Activated CD8-positive, alpha-beta T cell treated with anti-CD3 and anti-CD28 coated beads for 36 hours (primary cell): ENCODE measurements at regions not wholly inside any gene's neighbourhood (a gene's known extent, or its start where the extent isn't known, plus 50 kb on each side); places are given as distances from the start of the nearest gene placed in this dataset.

Experiments
- ATAC-seq: fragments of 200-7000 bp; cut with Tn5 transposase; one replicate; pipeline ENCODE4 v1.10.0; 2021; ENCODE audit warnings: mild to moderate bottlenecking, moderate library complexity
- CTCF ChIA-PET: fragments of 350-600 bp; sonication (Branson Sonifier 250); formaldehyde crosslinking; loops from one replicate; lab custom pipeline; 2021; ENCODE audit warnings: antibody characterized with exemption; lab: Charles Lee
- POLR2A ChIA-PET: fragments of 350-600 bp; sonication (Branson Sonifier 250); formaldehyde crosslinking; loops from one replicate; lab custom pipeline; 2021; ENCODE audit warnings: antibody characterized with exemption; lab: Charles Lee
- DNase-seq: peaks from one replicate; pipeline ENCODE4 v3.0.0-alpha.2; 2020
- H3K27ac Mint-ChIP-seq: one replicate; pipeline ENCODE4 v1.8.0; 2021; ENCODE audit warnings: mild to moderate bottlenecking, mixed read lengths
- H3K27me3 Mint-ChIP-seq: one replicate; pipeline ENCODE4 v1.8.0; 2021; ENCODE audit warnings: mixed read lengths
- H3K36me3 Mint-ChIP-seq: one replicate; pipeline ENCODE4 v1.8.0; 2021; ENCODE audit warnings: low read depth, mixed read lengths
- H3K4me1 Mint-ChIP-seq: one replicate; pipeline ENCODE4 v1.8.0; 2021; ENCODE audit warnings: low read depth, mixed read lengths
- H3K4me3 Mint-ChIP-seq: one replicate; pipeline ENCODE4 v1.8.0; 2021; ENCODE audit warnings: mild to moderate bottlenecking, moderate library complexity, mixed read lengths
- H3K9me3 Mint-ChIP-seq: one replicate; pipeline ENCODE4 v1.8.0; 2021; ENCODE audit warnings: mixed read lengths
- intact Hi-C: fragments of 100-400 bp; cut with micrococcal nuclease; formaldehyde crosslinking; loops from one replicate; pipeline ENCODE4 v1.10.0; 2022
- TF ChIP-seq, protein P1 (sequence below): fragments of 200-600 bp; IDR thresholded peaks from one replicate; pipeline ENCODE4 v1.8.0; 2022; ENCODE audit warnings: antibody characterized with exemption, mild to moderate bottlenecking

DNA sequence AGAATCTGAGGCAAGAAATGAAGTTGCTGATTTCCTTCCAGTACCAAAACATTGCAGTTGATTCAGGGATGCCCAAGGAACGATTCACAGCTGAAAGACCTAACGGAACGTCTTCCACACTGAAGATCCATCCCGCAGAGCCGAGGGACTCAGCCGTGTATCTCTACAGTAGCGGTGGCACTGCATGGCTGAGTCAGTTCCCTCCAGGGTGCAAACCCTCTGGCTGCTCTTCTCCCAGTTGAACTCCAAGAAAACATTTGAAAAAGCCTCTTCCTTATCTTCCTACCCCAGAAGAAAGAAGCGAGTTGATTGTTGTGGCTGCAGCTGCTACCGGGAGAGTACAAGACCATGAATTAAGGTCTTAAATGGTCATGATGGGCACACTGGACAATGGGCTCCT, 147.1 kb upstream of the PRSS1 start:
- CTCF ChIA-PET, result no interaction called here
- POLR2A ChIA-PET, result no interaction called here
- H3K4me1 Mint-ChIP-seq, result peaks cover 4% of the 10 kb centered on the region
- TF ChIP-seq, protein P1, sequence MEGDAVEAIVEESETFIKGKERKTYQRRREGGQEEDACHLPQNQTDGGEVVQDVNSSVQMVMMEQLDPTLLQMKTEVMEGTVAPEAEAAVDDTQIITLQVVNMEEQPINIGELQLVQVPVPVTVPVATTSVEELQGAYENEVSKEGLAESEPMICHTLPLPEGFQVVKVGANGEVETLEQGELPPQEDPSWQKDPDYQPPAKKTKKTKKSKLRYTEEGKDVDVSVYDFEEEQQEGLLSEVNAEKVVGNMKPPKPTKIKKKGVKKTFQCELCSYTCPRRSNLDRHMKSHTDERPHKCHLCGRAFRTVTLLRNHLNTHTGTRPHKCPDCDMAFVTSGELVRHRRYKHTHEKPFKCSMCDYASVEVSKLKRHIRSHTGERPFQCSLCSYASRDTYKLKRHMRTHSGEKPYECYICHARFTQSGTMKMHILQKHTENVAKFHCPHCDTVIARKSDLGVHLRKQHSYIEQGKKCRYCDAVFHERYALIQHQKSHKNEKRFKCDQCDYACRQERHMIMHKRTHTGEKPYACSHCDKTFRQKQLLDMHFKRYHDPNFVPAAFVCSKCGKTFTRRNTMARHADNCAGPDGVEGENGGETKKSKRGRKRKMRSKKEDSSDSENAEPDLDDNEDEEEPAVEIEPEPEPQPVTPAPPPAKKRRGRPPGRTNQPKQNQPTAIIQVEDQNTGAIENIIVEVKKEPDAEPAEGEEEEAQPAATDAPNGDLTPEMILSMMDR, result no peak
- peaks cover 3% of the 10 kb centered on the region for H3K27me3 Mint-ChIP-seq
- ATAC-seq (no peak), DNase-seq (no peak)
- H3K27ac Mint-ChIP-seq, result no peak overlapping the region
- intact Hi-C loops, result no loop called here
- H3K36me3 Mint-ChIP-seq, result no peaks in the 10 kb centered on the region
- H3K4me3 Mint-ChIP-seq, result no peak overlapping the region
- no peaks in the 10 kb centered on the region for H3K9me3 Mint-ChIP-seq

- H3K4me3 Mint-ChIP-seq, result no peak overlapping the region
- ATAC-seq, result no peak
- intact Hi-C loops, result no loop called here
- ChIA-PET CTCF (interaction anchor here (1.4 to 1.8 kb wide), 2 partner anchors 11 to 64 kb away, joined by 4 to 6 read pairs; no protein-coding TSS in a partner anchor), POLR2A (no interaction called here)
- peaks cover 3% of the 10 kb centered on the region for H3K27me3 Mint-ChIP-seq
- H3K36me3 Mint-ChIP-seq, result no peaks in the 10 kb centered on the region
- TF ChIP-seq, protein P1, result no peak
- H3K9me3 Mint-ChIP-seq, result no peaks in the 10 kb centered on the region
- H3K27ac Mint-ChIP-seq, result no peak overlapping the region
- no peak for DNase-seq
- no peaks in the 10 kb centered on the region for H3K4me1 Mint-ChIP-seq
Observed at GRCh38 chr7:142598297-142598696, 151.0 kb upstream of the PRSS1 start.

- ChIA-PET POLR2A (no interaction called here), CTCF (interaction anchor here (1.4 to 1.8 kb wide), 2 partner anchors 10 to 63 kb away, joined by 4 to 6 read pairs; no protein-coding TSS in a partner anchor)
- H3K9me3 Mint-ChIP-seq, result no peaks in the 10 kb centered on the region
- no peak overlapping the region for H3K4me3 Mint-ChIP-seq
- H3K36me3 Mint-ChIP-seq, result no peaks in the 10 kb centered on the region
- ATAC-seq, result no peak
- H3K4me1 Mint-ChIP-seq, result no peaks in the 10 kb centered on the region
- no peak for DNase-seq
- peaks cover 3% of the 10 kb centered on the region for H3K27me3 Mint-ChIP-seq
- TF ChIP-seq, protein P1, result no peak
- H3K27ac Mint-ChIP-seq, result no peak overlapping the region
- intact Hi-C loops, result no loop called here
Observed at GRCh38 chr7:142597547-142597946, 151.7 kb upstream of the PRSS1 start.

DNA sequence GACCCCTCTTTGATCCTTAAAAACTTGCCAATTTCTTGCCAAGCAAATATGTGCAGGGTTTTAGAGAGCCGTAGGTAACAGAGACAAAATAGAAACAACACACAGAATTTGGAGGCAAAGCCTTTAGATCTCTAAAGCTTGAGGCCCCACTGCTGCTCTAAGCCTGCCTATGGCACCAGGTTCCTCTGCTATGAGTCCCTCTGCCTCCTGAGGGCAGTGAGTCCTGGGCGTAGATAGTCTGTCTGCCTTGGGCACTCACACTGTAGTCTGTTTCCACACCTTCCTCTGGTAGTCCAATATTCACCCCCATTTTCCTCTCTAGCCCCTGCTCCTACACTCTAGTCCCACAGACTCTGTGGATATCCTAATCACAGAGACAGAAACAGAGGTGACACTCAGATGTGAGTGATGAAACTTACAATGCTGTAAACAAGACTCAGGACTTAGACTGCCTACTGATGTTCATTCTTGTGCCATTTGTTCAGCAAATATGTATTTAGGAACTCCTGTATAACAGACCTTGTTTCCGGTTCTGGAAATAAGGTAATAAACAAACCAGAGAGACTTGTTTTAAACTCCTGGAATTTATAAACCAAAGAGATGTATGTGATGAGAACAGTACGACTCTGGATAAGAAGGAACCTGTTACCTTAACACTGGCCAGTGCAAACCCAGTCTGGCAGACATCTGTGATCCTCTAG, 153.3 kb upstream of the PRSS1 start:
- DNase-seq, result no peak
- Mint-ChIP-seq H3K4me1 (no peaks in the 10 kb centered on the region), H3K27ac (no peak overlapping the region), H3K36me3 (no peaks in the 10 kb centered on the region), H3K9me3 (no peaks in the 10 kb centered on the region), H3K4me3 (no peak overlapping the region), H3K27me3 (peaks cover 3% of the 10 kb centered on the region)
- ChIA-PET CTCF (interaction anchor here (0.6 kb wide), 1 partner anchor 8 kb away, joined by 3 read pairs; no protein-coding TSS in a partner anchor), POLR2A (no interaction called here)
- TF ChIP-seq, protein P1, result no peak
- ATAC-seq, result no peak
- intact Hi-C loops, result no loop called here

- intact Hi-C loops, result no loop called here
- CTCF ChIA-PET, result interaction anchor here (0.8 to 1.5 kb wide), 3 partner anchors 10 to 58 kb away, joined by 3 to 8 read pairs (median 3); no protein-coding TSS in a partner anchor
- Mint-ChIP-seq H3K27me3 (peaks cover 3% of the 10 kb centered on the region), H3K9me3 (no peaks in the 10 kb centered on the region), H3K4me3 (no peak overlapping the region), H3K27ac (no peak overlapping the region), H3K36me3 (no peaks in the 10 kb centered on the region), H3K4me1 (no peaks in the 10 kb centered on the region)
- ATAC-seq (no peak), DNase-seq (no peak)
- POLR2A ChIA-PET, result no interaction called here
- TF ChIP-seq, protein P1, result no peak
Observed at GRCh38 chr7:142594078-142594477, 155.2 kb upstream of the PRSS1 start.
